ENCODE measurements at regions not wholly inside any gene's neighbourhood (a gene's known extent, or its start where the extent isn't known, plus 50 kb on each side); places are given as distances from the start of the nearest gene placed in this dataset.

DNA sequence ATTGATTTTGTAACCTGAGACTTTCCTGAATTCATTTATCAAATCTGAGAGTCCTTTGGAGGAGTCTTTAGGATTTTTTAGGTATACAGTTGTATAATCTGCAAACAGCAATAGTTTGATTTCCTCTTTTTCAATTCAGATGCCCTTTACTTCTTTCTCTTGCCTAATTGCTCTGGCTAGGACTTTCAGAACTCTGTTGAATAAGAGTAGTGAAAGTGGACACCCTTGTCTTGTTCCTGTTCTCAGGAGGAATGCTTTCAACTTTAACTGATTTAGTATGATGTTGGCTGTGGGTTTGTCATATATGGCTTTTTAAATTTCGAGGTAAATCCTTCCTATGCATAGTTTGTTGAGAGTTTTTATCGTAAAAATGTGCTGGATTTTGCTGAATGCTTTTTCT, 227.4 kb downstream of the CSNK2A3 start:
- TF ChIP-seq OVOL2 (CRISPR knock-in tag; IDR thresholded peaks at IDR 0.05; ENCODE audit: borderline replicate concordance) = no peak
- TF ChIP-seq ATF1 (CRISPR knock-in tag; IDR thresholded peaks at IDR 0.05) = no peak
- TF ChIP-seq MXD4 (CRISPR knock-in tag; IDR thresholded peaks at IDR 0.05; ENCODE audit: borderline replicate concordance) = no peak
